Body of pancreas (tissue), 4 donors: ENCODE measurements at regions not wholly inside any gene's neighbourhood (a gene's known extent, or its start where the extent isn't known, plus 50 kb on each side); places are given as distances from the start of the nearest gene placed in this dataset.

Experiments used
- CTCF ChIP-seq, 7 experiments: fragments of 450-650 bp in 4 of 7; fragments of 200-600 bp in 3 of 7; sonication (generic) in 3 of 7; IDR thresholded peaks; one replicate each; pipeline ENCODE4 v1.5.1; 2016 to 2019; ENCODE audit warnings: antibody characterized with exemption in 7 of 7
- POLR2A ChIP-seq, 3 donors: fragments of 450-650 bp; IDR thresholded peaks; one replicate each; pipeline ENCODE4 v1.6.1; 2016; ENCODE audit warnings: antibody characterized with exemption in 3 of 3, mild to moderate bottlenecking in 2 of 3

- TF ChIP-seq CTCF (IDR thresholded peaks at IDR 0.05) (no peak), POLR2A (IDR thresholded peaks at IDR 0.05) (no peak)
Observed at GRCh38 chr9:13960011-13960765, 353.8 kb downstream of the NFIB start.
